ENCODE measurements at regions not wholly inside any gene's neighbourhood (a gene's known extent, or its start where the extent isn't known, plus 50 kb on each side); places are given as distances from the start of the nearest gene placed in this dataset.

GRCh38 chr4:31356839-31357238 lies 636.7 kb downstream of the PCDH7 start:
- no peaks in the 10 kb centered on the region; a peak in 1 of 4 replicates for H3K9me3 ChIP-seq (ENCODE audit: insufficient read depth in 2 of 2, low read depth in 1 of 2, low read length in 1 of 2)
- H3K4me2 ChIP-seq (ENCODE audit: insufficient read depth in 1 of 2, low read depth in 2 of 2, low read length in 2 of 2) = no peak overlapping the region
- no peaks in the 10 kb centered on the region for H3K23me2 ChIP-seq (ENCODE audit: low read depth, low read length)
- H3K14ac ChIP-seq (ENCODE audit: insufficient read length) = no peak overlapping the region
- H3K79me2 ChIP-seq (ENCODE audit: control insufficient read depth in 1 of 2, insufficient read depth in 2 of 2, low read length in 2 of 2) = no peaks in the 10 kb centered on the region
- ChIA-PET POLR2A (ENCODE audit: partially characterized antibody) (no interaction called here), CTCF (ENCODE audit: partially characterized antibody) (no interaction called here)
- no peak overlapping the region for H2BK15ac ChIP-seq (ENCODE audit: low read length)
- no peak overlapping the region for H3K9ac ChIP-seq (replicated peaks in 1 of 4; ENCODE audit: extremely low read depth in 1 of 4, low read depth in 3 of 4, low read length in 3 of 4)
- H2BK20ac ChIP-seq (ENCODE audit: low read length) = no peak overlapping the region
- no peak overlapping the region for H2BK120ac ChIP-seq (replicated peaks; ENCODE audit: low read depth, low read length)
- no peak overlapping the region for H3K27ac ChIP-seq (ENCODE audit: low read depth, low read length)
- no peak overlapping the region for H3K4ac ChIP-seq (replicated peaks; ENCODE audit: insufficient read length, low read depth, low read length)
- no peak overlapping the region for H2BK12ac ChIP-seq (ENCODE audit: low read depth, low read length)
- no peaks in the 10 kb centered on the region for H3K27me3 ChIP-seq (replicated peaks in 1 of 4; ENCODE audit: control insufficient read depth in 3 of 4, extremely low read depth in 1 of 4, insufficient read depth in 3 of 4, low read length in 3 of 4)
- H4K5ac ChIP-seq (ENCODE audit: insufficient read length, low read depth, low read length) = no peak overlapping the region
- 92% methylated on average over 1 of the region's 1 CpG; no CpG with 5 or more reads in 1 of the 2 experiments for WGBS, 2 experiments (ENCODE audit: extremely low coverage in 1 of 2, insufficient coverage in 1 of 2, insufficient read length in 1 of 2, insufficient replicate concordance in 2 of 2, low coverage in 1 of 2, low lambda C conversion rate in 2 of 2, missing lambda C conversion rate in 1 of 2)
- no peak overlapping the region for H4K91ac ChIP-seq (replicated peaks; ENCODE audit: insufficient read length, low read length)
- no peak for DNase-seq (ENCODE audit: low read depth in 1 of 2, low spot score in 2 of 2)
- H2AK5ac ChIP-seq (ENCODE audit: low read depth, low read length) = no peak overlapping the region
- H4K20me1 ChIP-seq (replicated peaks in 1 of 2; ENCODE audit: control insufficient read depth in 1 of 2, insufficient read depth in 2 of 2, low read length in 2 of 2) = no peaks in the 10 kb centered on the region
- no peak overlapping the region for H2BK5ac ChIP-seq (ENCODE audit: low read depth, low read length)
- no peak overlapping the region for H4K8ac ChIP-seq (ENCODE audit: extremely low read depth, insufficient read depth, low read length)
- no peak overlapping the region for H3K4me3 ChIP-seq (ENCODE audit: extremely low read depth in 1 of 4, insufficient read depth in 2 of 4, low read depth in 3 of 4, low read length in 4 of 4)
- H3K56ac ChIP-seq (replicated peaks; ENCODE audit: insufficient read length, low read depth, low read length) = no peak overlapping the region
- no peak overlapping the region for H2AFZ ChIP-seq (ENCODE audit: low read length)
- H3K79me1 ChIP-seq (ENCODE audit: low read depth, low read length) = no peaks in the 10 kb centered on the region
- H3K4me1 ChIP-seq (replicated peaks in 1 of 4; ENCODE audit: control insufficient read depth in 3 of 4, insufficient read depth in 4 of 4, low read length in 3 of 4) = no peaks in the 10 kb centered on the region
- H3K23ac ChIP-seq (ENCODE audit: insufficient read length) = no peak overlapping the region
- H3K18ac ChIP-seq (ENCODE audit: extremely low read depth, low read length) = no peak overlapping the region
- H3K36me3 ChIP-seq (ENCODE audit: control insufficient read depth in 2 of 4, insufficient read depth in 4 of 4, low read length in 3 of 4) = no peaks in the 10 kb centered on the region
- FAIRE-seq = no peak
- no peak for TF ChIP-seq EGR1 (IDR thresholded peaks at IDR 0.05; ENCODE audit: borderline replicate concordance, low read depth, low read length)
- no peak for TF ChIP-seq RNF2 (IDR thresholded peaks at IDR 0.05; ENCODE audit: borderline replicate concordance, low read depth, low read length, missing control alignments, poor library complexity, severe bottlenecking)
- TF ChIP-seq SIX5 (IDR thresholded peaks at IDR 0.05; ENCODE audit: low read depth, low read length) = no peak
- TF ChIP-seq KDM4A (IDR thresholded peaks at IDR 0.05; ENCODE audit: low read depth, low read length, severe bottlenecking) = no peak
- TF ChIP-seq TAF7 (optimal IDR thresholded peaks at IDR 0.05; ENCODE audit: borderline replicate concordance, low read depth, low read length) = no peak
- TF ChIP-seq ATF2 (IDR thresholded peaks at IDR 0.05; ENCODE audit: low read length) = no peak
- no peak for TF ChIP-seq RFX5 (IDR thresholded peaks at IDR 0.05; ENCODE audit: borderline replicate concordance, low read depth, low read length)
- no peak for TF ChIP-seq ASH2L (IDR thresholded peaks at IDR 0.05; ENCODE audit: low read length)
